Spleen (tissue), 7 donors: ENCODE measurements at regions not wholly inside any gene's neighbourhood (a gene's known extent, or its start where the extent isn't known, plus 50 kb on each side); places are given as distances from the start of the nearest gene placed in this dataset.

Experiments used
- CTCF ChIP-seq, 11 experiments: fragments of 200-600 bp in 7 of 11; fragments of 450-650 bp in 4 of 11; sonication (generic) in 4 of 11; IDR thresholded peaks in 8 of 11; conservative IDR thresholded peaks in 3 of 11; 1 replicate in 7 of 11; 2 replicates in 4 of 11; pipeline versions ENCODE4 v1.4.0 to v1.8.0; 2016 to 2021; ENCODE audit warnings: antibody characterized with exemption in 11 of 11, inconsistent platforms in 4 of 11, mild to moderate bottlenecking in 1 of 11
- POLR2AphosphoS5 ChIP-seq, 3 donors: sonication (generic); formaldehyde crosslinking; IDR thresholded peaks; one replicate each; pipeline ENCODE4 v1.5.1; 2017; ENCODE audit warnings: antibody characterized with exemption in 3 of 3
- donor health status: DM: no; HTN: no; CAD: no; lungs with moderate emphysema.
- donor health status: DM: no; HTN: no; CAD: no.
- donor health status: DM: no; HTN: no; CAD: no.

GRCh38 chr1:204752688-204753040 is 67.1 kb upstream of the LRRN2 start:
- TF ChIP-seq CTCF (IDR thresholded peaks at IDR 0.05 in 8 of 11, conservative IDR thresholded peaks at IDR 0.05 in 3 of 11), result no peak
- TF ChIP-seq POLR2AphosphoS5 (IDR thresholded peaks at IDR 0.05), result no peak
